ENCODE measurements at regions not wholly inside any gene's neighbourhood (a gene's known extent, or its start where the extent isn't known, plus 50 kb on each side); places are given as distances from the start of the nearest gene placed in this dataset.

DNA sequence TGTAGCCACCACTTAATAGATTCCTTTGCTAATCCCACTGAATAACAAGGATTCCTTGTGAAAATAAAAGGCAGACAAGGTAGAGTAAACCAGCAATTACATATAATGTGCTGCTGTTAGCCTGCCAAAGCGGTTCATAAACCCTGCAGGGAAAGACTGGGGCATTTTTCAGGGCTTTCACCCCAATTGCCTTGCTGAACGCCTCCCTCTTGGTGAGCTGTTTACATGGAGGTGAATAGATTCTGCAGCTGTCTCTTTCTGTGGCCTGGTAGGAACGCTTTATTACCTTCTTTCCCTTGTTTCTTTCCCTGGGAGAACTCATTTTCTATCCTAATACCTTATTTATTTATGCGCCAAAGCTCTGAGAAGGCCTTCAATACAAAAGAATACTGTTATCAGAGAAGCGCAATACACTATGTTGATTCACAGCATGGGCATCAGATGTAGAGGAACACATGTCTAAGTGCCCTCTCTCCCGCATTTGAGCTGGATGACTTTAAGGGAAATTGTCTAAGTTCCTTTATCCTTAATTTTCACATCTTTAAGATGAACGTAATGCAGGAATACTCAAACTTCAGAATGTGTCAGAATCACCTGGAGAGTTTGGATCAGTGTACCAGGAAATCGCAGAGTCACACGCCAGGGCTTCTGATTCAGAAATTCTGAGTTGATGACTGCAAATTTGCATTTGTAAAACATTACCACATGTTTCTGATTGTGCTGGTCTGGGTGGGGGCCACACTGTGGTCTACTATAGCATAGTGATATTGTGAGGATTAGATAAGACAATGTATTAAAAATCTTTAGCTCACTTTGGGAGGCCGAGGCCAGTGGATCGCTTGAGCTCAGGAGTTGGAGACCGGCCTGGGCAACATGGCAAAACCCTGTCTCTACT is 1203.8 kb downstream of the SORCS3 start:
- Histone ChIP-seq H3K27me3 (no peaks in the 10 kb centered on the region), H3K9me3 (no peaks in the 10 kb centered on the region), H3K4me1 (no peaks in the 10 kb centered on the region), H3K4me3 (ENCODE audit: low read depth, low read length) (no peak overlapping the region), H3K36me3 (no peaks in the 10 kb centered on the region)
- TF ChIP-seq, protein P1, sequence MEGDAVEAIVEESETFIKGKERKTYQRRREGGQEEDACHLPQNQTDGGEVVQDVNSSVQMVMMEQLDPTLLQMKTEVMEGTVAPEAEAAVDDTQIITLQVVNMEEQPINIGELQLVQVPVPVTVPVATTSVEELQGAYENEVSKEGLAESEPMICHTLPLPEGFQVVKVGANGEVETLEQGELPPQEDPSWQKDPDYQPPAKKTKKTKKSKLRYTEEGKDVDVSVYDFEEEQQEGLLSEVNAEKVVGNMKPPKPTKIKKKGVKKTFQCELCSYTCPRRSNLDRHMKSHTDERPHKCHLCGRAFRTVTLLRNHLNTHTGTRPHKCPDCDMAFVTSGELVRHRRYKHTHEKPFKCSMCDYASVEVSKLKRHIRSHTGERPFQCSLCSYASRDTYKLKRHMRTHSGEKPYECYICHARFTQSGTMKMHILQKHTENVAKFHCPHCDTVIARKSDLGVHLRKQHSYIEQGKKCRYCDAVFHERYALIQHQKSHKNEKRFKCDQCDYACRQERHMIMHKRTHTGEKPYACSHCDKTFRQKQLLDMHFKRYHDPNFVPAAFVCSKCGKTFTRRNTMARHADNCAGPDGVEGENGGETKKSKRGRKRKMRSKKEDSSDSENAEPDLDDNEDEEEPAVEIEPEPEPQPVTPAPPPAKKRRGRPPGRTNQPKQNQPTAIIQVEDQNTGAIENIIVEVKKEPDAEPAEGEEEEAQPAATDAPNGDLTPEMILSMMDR (IDR thresholded peaks at IDR 0.05; ENCODE audit: low read depth, low read length): no peak
- DNase-seq: no peak

DNA sequence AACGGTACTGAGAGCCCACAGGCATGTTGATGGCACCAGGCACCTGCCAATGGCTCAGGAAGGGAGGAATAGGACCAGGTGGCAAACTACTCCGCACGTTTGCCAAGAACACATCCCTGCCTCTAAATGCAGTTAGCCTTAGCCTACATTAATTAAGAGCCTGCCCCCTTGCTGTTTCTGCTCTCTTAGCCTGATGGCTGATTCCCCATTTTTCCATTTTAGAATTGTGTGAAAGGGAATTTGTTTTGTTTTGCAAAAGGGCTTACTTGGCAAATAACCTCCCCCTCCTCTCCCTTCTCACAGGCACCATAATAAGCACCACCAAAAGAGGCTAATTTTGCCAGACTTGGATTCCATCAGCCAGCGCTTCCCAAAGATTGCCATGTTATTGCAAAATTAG is 1203.2 kb downstream of the SORCS3 start:
- H3K4me3 ChIP-seq (ENCODE audit: low read depth, low read length): no peak overlapping the region
- TF ChIP-seq, protein P1 (IDR thresholded peaks at IDR 0.05; ENCODE audit: low read depth, low read length): no peak

DNA sequence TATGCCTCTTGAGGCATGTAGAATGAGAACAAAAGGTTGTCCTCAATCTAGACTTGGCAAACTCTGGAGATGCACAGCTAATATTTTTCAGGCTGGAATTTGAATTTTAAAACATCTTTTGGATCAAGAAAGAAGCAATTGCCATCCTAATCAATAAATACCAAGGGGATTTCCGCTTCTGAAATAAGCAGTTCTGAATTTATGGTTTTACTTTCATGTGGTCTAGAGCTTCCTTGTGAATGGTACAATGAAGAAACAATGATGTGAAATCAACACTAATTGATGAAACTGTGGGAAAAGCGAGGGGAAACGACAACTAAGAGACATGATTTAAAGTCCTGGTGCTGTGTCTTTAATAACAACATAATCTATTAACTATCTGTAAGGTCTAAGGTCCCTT is 1202.7 kb downstream of the SORCS3 start:
- no peaks in the 10 kb centered on the region for H3K36me3 ChIP-seq
- H3K4me3 ChIP-seq (ENCODE audit: low read depth, low read length): no peak overlapping the region
- no peak for DNase-seq
- no peaks in the 10 kb centered on the region for H3K4me1 ChIP-seq
- H3K9me3 ChIP-seq: no peaks in the 10 kb centered on the region
- TF ChIP-seq, protein P1 (IDR thresholded peaks at IDR 0.05; ENCODE audit: low read depth, low read length): no peak
- H3K27me3 ChIP-seq: no peaks in the 10 kb centered on the region

More for the DNA sequence above, 1203.2 kb downstream of the SORCS3 start:
- H3K27me3 ChIP-seq: no peaks in the 10 kb centered on the region
- H3K36me3 ChIP-seq: no peaks in the 10 kb centered on the region
- no peak for DNase-seq
- H3K4me1 ChIP-seq: no peaks in the 10 kb centered on the region
- H3K9me3 ChIP-seq: no peaks in the 10 kb centered on the region

DNA sequence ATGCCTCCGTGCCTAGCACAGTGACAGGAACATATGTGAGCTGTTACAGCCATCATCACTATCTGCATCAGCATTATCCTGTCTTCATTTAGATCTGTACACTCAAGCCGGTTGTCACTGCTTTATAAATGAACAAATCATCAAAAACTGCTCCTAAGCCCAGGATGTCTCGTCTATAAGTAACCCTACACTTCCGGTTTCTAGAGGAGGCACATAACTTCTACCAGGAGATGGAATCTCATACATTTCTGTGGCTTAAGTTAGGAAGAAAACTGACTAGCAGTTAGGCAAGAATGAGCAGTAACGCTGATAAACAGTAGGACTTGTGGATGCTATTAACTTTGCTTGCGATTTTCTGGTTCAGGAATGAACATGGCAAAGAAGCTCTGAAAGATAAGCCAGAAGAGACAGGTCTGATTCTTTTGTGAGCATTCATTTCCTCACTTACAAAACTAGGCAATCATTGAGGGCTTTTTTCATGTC is 1199.2 kb downstream of the SORCS3 start:
- H3K9me3 ChIP-seq: no peaks in the 10 kb centered on the region
- no peaks in the 10 kb centered on the region for H3K4me1 ChIP-seq
- no peak overlapping the region for H3K4me3 ChIP-seq (ENCODE audit: low read depth, low read length)
- TF ChIP-seq, protein P1 (IDR thresholded peaks at IDR 0.05; ENCODE audit: low read depth, low read length): no peak
- DNase-seq: no peak
- H3K36me3 ChIP-seq: no peaks in the 10 kb centered on the region
- no peaks in the 10 kb centered on the region for H3K27me3 ChIP-seq

DNA sequence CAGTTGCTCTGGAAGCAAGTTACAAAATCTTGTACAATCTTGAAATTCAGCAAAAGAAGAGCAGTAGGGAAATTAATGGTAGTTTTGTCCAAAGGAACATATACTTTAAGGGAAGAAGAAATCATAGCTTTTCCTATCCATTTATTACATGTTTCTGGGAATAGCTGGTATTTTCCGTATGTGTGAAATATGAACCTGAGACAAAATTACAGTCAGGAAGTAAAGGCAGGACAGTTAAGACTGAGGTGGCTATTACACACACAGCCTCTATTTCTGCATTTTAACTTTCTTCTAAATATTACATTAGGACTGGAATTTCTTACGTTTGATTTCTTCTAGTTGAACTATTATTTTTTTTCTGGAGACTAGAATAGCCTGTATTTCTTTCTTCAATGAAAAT is 1197.3 kb downstream of the SORCS3 start:
- H3K9me3 ChIP-seq: no peaks in the 10 kb centered on the region
- no peaks in the 10 kb centered on the region for H3K27me3 ChIP-seq
- DNase-seq: no peak
- TF ChIP-seq, protein P1 (IDR thresholded peaks at IDR 0.05; ENCODE audit: low read depth, low read length): no peak
- H3K4me3 ChIP-seq (ENCODE audit: low read depth, low read length): no peak overlapping the region
- no peaks in the 10 kb centered on the region for H3K4me1 ChIP-seq
- H3K36me3 ChIP-seq: no peaks in the 10 kb centered on the region

DNA sequence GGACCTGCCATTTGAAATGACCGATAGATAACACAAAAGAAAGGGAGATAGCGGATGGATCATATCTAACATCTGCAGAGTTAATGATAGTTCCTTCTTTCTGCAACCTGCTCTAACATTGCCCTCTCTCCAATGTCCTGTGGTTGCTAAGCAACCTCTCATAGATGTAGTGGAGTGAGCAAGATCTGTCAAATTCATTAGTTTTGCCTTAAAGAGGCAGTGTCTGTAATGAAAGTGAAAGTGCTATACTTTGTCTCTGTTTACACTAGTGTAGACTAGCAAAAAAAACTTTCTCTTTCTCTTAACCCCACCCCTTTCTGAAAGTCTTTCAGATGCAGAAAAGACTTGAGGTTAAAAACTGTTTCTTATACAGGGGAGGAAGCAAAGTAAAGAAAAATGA is 1196.9 kb downstream of the SORCS3 start:
- Histone ChIP-seq H3K4me1 (no peaks in the 10 kb centered on the region), H3K9me3 (no peaks in the 10 kb centered on the region), H3K4me3 (ENCODE audit: low read depth, low read length) (no peak overlapping the region), H3K36me3 (no peaks in the 10 kb centered on the region), H3K27me3 (no peaks in the 10 kb centered on the region)
- TF ChIP-seq, protein P1 (IDR thresholded peaks at IDR 0.05; ENCODE audit: low read depth, low read length): no peak
- no peak for DNase-seq

All from BE2C (cell line).